BLaER1 (cell line): ENCODE measurements at regions not wholly inside any gene's neighbourhood (a gene's known extent, or its start where the extent isn't known, plus 50 kb on each side); places are given as distances from the start of the nearest gene placed in this dataset.
"Not testable (repeated sequence)": the region's sequence is repeated elsewhere in the genome, so short reads cannot be mapped to it uniquely, and the experiment has no call there.

Experiments
- H3K27ac ChIP-seq: shearing (Covaris generic); formaldehyde crosslinking; 2 replicates; pipeline ENCODE4 v1.8.1; 2022
- H3K27me3 ChIP-seq: shearing (Covaris generic); formaldehyde crosslinking; 2 replicates; pipeline ENCODE4 v1.8.1; 2022
- H3K36me3 ChIP-seq: shearing (Covaris generic); formaldehyde crosslinking; 2 replicates; pipeline ENCODE4 v1.8.1; 2022
- H3K4me1 ChIP-seq: shearing (Covaris generic); formaldehyde crosslinking; 2 replicates; pipeline ENCODE4 v1.8.1; 2022
- H3K4me2 ChIP-seq: shearing (Covaris generic); formaldehyde crosslinking; 2 replicates; pipeline ENCODE4 v1.8.1; 2022
- H3K4me3 ChIP-seq: shearing (Covaris generic); formaldehyde crosslinking; 2 replicates; pipeline ENCODE4 v1.8.1; 2022
- H3K9ac ChIP-seq: shearing (Covaris generic); formaldehyde crosslinking; 2 replicates; pipeline ENCODE4 v1.8.1; 2022
- H3K9me3 ChIP-seq: shearing (Covaris generic); formaldehyde crosslinking; 2 replicates; pipeline ENCODE4 v1.8.1; 2022
- H4K20me1 ChIP-seq: shearing (Covaris generic); formaldehyde crosslinking; 2 replicates; pipeline ENCODE4 v1.8.1; 2022
- Cebpa-rat ChIP-seq: shearing (Covaris generic); IDR thresholded peaks from 2 replicates; pipeline ENCODE4 v1.8.1; 2022

DNA sequence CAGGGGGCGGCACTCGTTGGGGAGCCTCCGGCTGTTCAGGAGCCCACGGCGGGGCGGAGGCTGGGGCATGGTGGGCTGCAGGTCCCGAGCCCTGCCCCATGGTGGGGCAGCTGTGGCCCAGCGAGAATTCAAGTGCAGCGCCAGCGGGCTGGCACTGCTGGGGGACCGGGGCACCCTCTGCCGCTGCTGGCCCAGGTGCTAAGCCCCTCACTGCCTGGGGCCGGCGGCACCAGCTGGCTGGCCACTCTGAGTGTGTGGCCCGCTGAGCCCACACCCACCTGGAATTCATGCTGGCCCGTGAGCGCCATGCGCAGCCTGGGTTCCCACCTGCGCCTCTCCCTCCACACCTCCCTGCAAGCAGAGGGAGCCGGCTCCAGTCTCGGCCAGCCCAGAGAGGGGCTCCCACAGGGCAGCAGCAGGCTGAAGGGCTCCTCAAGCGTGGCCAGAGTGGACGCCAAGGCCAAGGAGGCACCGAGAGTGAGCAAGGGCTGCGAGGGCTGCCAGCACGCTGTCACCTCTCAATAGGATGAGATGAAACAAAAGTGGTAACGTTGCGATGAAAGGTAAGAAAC is 464.9 kb downstream of the PCDH7 start:
- Histone ChIP-seq H3K4me3 (no peak overlapping the region), H3K4me2 (no peak overlapping the region), H3K4me1 (no peaks in the 10 kb centered on the region), H3K27ac (no peak overlapping the region), H3K36me3 (no peaks in the 10 kb centered on the region), H3K9ac (no peak overlapping the region), H3K9me3 (peaks cover 9% of the 10 kb centered on the region), H3K27me3 (no peaks in the 10 kb centered on the region), H4K20me1 (no peaks in the 10 kb centered on the region)
- TF ChIP-seq Cebpa-rat: no peak

DNA sequence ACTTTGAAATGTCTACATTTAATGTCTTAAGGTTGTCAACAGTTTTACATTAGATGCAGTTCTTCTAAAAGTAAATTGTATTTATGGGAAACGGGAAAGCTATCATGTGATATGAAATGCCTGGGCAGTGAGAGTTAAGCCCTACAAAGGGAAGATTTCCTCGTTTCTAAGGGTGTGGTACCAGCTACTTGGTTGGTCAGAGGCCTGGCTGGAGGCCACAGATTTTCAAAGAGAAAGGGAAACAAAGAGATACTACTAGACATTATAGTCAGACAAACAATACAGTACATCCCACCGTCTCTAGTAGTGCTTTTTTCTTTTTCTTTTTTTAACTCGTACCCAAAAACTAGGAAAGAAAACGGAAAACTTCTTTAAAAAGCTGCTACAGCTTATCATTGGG is 467.8 kb downstream of the PCDH7 start:
- TF ChIP-seq Cebpa-rat: no peak
- no peak overlapping the region for H3K4me2 ChIP-seq
- H3K27ac ChIP-seq: no peak overlapping the region
- H3K4me1 ChIP-seq: no peaks in the 10 kb centered on the region
- H3K36me3 ChIP-seq: no peaks in the 10 kb centered on the region
- no peaks in the 10 kb centered on the region for H3K27me3 ChIP-seq
- H3K4me3 ChIP-seq: no peak overlapping the region
- H3K9me3 ChIP-seq: peaks cover 9% of the 10 kb centered on the region
- no peaks in the 10 kb centered on the region for H4K20me1 ChIP-seq
- no peak overlapping the region for H3K9ac ChIP-seq

DNA sequence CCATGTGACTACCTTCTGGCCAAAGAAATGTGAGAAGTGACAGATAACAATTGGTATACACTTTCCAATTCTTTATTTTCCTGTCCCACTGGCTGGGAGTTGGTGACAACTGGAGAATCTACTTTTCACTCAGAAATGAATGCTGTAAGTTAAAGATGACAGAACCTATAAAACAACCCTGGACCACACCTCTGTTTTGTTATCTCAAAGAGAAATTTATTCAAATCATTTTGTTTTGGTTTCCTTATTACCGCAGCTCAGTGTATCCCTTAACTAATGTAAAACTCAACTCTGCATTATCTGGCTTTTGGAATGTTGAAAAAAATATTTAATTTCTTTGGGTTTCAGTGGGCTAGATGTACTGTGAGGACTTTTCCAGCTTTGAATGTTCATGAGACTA is 469.8 kb downstream of the PCDH7 start:
- Histone ChIP-seq H3K27me3 (no peaks in the 10 kb centered on the region), H3K9me3 (peaks cover 5% of the 10 kb centered on the region), H3K9ac (no peak overlapping the region), H3K4me2 (no peak overlapping the region), H4K20me1 (no peaks in the 10 kb centered on the region), H3K4me3 (no peak overlapping the region), H3K4me1 (no peaks in the 10 kb centered on the region), H3K36me3 (no peaks in the 10 kb centered on the region), H3K27ac (no peak overlapping the region)
- no peak for TF ChIP-seq Cebpa-rat

DNA sequence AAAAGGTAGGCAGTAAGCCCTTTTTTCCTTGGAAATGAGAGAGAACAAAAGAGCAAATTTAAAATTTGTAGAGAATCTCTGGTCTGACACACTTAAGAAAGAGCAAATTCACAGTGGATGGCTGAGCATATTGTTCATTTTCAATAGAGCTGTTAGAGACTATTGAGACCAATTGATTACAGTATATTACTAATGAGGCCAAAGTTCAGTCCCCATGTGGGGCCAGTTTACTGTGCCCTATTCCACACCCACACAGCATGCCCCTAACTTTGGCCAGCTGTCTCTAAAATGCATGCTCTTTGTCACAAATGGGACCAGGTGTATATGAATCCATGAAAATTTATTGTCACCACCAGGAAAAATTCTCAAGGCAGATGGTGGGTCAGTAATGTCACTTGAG is 470.5 kb downstream of the PCDH7 start:
- Histone ChIP-seq H4K20me1 (no peaks in the 10 kb centered on the region), H3K9me3 (no peaks in the 10 kb centered on the region), H3K4me1 (no peaks in the 10 kb centered on the region), H3K27me3 (no peaks in the 10 kb centered on the region), H3K4me2 (no peak overlapping the region), H3K9ac (no peak overlapping the region), H3K27ac (no peak overlapping the region), H3K4me3 (no peak overlapping the region), H3K36me3 (no peaks in the 10 kb centered on the region)
- no peak for TF ChIP-seq Cebpa-rat

DNA sequence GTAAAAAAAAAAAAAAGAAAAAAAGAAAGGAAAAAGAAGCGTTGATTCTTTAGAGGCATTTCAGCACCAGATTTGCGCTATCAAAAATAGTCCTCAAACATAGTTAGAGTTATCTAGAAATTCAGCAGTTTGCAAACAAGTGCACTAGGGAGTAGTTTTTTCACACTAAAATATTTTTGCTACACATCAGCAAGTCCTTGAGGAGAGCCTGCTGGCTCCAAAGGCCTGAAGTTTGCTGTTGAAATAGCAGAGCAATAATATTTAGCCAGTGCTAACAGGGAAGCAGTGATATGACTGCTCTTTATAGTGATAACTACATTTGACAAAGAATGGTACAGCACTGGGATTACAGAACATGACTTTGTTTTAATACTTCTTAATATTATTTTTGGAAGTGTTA is 472.2 kb downstream of the PCDH7 start:
- H3K9me3 ChIP-seq: no peaks in the 10 kb centered on the region
- no peaks in the 10 kb centered on the region for H3K27me3 ChIP-seq
- no peak overlapping the region for H3K27ac ChIP-seq
- H3K4me3 ChIP-seq: no peak overlapping the region
- TF ChIP-seq Cebpa-rat: no peak
- no peak overlapping the region for H3K9ac ChIP-seq
- H3K4me2 ChIP-seq: no peak overlapping the region
- no peaks in the 10 kb centered on the region for H4K20me1 ChIP-seq
- H3K4me1 ChIP-seq: no peaks in the 10 kb centered on the region
- no peaks in the 10 kb centered on the region for H3K36me3 ChIP-seq

DNA sequence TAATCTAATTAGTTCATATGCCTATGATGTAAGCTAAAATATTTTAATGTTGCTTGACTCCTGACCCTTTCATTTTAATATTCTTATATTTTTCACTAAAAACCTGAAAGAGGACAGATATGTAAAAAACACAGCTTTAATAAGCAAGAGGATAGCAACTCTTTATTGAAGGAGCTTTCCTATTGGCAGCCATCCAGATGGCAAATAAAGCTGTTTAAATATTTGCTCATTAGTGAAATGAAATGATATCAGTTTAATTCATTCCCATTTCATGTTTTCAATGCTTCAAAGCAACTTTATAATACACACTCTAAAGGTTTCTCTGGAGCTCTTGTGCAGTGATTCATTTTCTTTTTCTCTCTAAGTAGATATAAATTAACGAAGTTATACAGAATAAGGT is 473.4 kb downstream of the PCDH7 start:
- peaks cover 9% of the 10 kb centered on the region for H3K9me3 ChIP-seq
- H3K4me2 ChIP-seq: no peak overlapping the region
- TF ChIP-seq Cebpa-rat: no peak
- H4K20me1 ChIP-seq: no peaks in the 10 kb centered on the region
- no peak overlapping the region for H3K4me3 ChIP-seq
- no peak overlapping the region for H3K9ac ChIP-seq
- H3K36me3 ChIP-seq: no peaks in the 10 kb centered on the region
- no peak overlapping the region for H3K27ac ChIP-seq
- H3K27me3 ChIP-seq: no peaks in the 10 kb centered on the region
- H3K4me1 ChIP-seq: no peaks in the 10 kb centered on the region

DNA sequence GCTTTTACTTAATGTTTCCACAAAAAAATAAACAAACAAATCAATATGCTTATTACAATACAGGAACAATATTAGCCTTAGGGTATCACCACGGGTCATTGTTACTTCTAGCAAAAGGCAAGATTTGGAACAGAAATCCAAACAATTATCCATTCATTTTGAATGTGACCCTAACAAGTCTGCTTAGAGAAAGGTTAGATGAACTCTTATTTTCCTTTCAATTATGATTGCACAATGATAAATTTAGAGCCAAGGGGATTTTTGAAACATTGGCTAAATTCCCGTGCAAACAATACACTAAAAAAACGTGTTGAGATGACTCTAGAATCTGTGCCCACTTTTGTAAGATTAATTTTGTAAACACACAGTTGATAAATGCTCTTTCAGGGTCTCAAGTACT is 474.7 kb downstream of the PCDH7 start:
- Histone ChIP-seq H3K4me3 (no peak overlapping the region), H3K9me3 (peaks cover 22% of the 10 kb centered on the region), H4K20me1 (no peaks in the 10 kb centered on the region), H3K4me1 (no peaks in the 10 kb centered on the region), H3K27me3 (no peaks in the 10 kb centered on the region), H3K36me3 (no peaks in the 10 kb centered on the region), H3K9ac (no peak overlapping the region), H3K4me2 (no peak overlapping the region), H3K27ac (no peak overlapping the region)
- TF ChIP-seq Cebpa-rat: no peak

DNA sequence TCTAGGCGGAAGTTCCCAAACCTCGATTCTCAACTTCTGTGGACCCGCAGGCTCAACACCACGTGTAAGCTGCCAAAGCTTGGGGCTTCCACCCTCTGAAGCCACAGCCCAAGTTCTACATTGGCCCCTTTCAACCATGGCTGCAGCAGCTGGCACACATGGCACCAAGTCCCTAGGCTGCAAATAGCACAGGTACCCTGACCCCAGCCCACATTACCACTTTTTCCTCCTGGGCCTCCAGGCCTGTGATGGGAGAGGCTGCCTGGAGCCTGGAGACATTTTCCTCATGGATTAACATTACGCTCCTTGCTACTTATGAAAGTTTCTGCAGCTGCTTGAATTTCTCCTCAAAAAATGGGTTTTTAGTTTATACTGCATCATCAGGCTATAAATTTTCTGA is 479.5 kb downstream of the PCDH7 start:
- H4K20me1 ChIP-seq: no peaks in the 10 kb centered on the region
- H3K9ac ChIP-seq: no peak overlapping the region
- no peaks in the 10 kb centered on the region for H3K27me3 ChIP-seq
- no peak overlapping the region for H3K4me3 ChIP-seq
- no peak overlapping the region for H3K4me2 ChIP-seq
- no peaks in the 10 kb centered on the region for H3K4me1 ChIP-seq
- no peaks in the 10 kb centered on the region for H3K36me3 ChIP-seq
- H3K9me3 ChIP-seq: peaks cover 33% of the 10 kb centered on the region
- no peak overlapping the region for H3K27ac ChIP-seq
- no peak for TF ChIP-seq Cebpa-rat

DNA sequence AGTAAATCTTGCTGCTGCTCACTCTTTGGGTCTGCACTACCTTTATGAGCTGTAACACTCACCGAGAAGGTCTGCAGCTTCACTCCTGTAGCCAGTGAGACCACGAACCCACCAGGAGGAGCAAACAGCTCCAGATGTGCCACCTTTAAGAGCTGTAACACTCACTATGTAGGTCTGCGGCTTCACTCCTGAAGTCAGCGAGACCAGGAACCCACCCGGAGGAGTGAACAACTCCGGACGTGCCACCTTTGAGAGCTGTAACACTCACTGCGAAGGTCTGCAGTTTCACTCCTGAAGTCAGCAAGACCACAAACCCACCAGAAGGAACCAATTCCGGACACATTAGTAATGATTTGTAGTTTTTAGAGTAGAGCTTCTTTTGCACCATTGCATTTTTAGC is 481.9 kb downstream of the PCDH7 start:
- H3K27me3 ChIP-seq, H3K4me3 ChIP-seq: not testable (repeated sequence)

DNA sequence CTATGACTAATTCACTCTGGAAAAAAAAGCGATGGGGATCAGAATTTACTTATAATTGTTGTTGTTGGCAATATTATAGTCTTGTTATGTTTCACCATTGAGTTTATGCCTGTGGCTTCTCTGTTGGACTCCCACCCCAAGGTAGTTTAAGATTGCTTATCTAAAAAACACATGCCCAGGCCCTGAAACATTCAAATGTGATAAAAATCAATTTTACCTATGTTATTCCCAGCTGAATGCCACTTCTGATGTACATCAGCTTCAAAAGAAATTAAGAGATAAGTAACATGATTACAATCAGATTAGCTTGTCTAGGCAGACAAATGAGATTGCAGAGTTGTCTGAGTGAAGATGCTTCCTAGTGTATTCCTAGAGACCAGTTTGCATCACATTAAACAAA is 484.7 kb downstream of the PCDH7 start:
- Histone ChIP-seq H3K27ac (no peak overlapping the region), H3K4me1 (no peaks in the 10 kb centered on the region), H3K9ac (no peak overlapping the region), H3K4me3 (no peak overlapping the region), H4K20me1 (no peaks in the 10 kb centered on the region), H3K36me3 (no peaks in the 10 kb centered on the region), H3K4me2 (no peak overlapping the region), H3K27me3 (no peaks in the 10 kb centered on the region), H3K9me3 (peaks cover 11% of the 10 kb centered on the region)
- no peak for TF ChIP-seq Cebpa-rat

More for the DNA sequence above, 481.9 kb downstream of the PCDH7 start:
- H3K9ac ChIP-seq, H3K36me3 ChIP-seq, H3K27ac ChIP-seq, H3K4me1 ChIP-seq, H3K4me2 ChIP-seq, H4K20me1 ChIP-seq: not testable (repeated sequence)
- H3K9me3 ChIP-seq: peaks cover 33% of the 10 kb centered on the region

DNA sequence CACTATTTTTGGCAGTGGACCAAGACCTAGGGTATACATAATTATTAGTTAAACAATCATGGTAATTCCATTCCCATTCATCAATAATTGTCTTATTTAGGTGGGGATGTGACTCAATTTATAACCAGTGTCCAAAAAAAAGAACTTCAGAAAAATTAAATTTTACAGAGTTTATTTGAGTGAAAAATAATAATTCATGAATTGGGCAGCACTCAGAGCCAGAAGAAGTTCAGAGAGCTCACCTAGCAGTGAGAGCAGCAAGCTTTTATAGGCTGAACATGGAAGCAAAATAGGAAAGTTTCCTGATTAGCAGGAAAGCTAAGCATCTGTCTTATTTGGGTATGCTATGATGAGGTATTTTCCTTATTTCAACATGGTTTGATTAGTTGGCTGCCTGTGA is 500.8 kb downstream of the PCDH7 start:
- Histone ChIP-seq H3K4me1 (no peaks in the 10 kb centered on the region), H3K27ac (no peak overlapping the region), H3K27me3 (no peaks in the 10 kb centered on the region), H3K9ac (no peak overlapping the region), H3K36me3 (no peaks in the 10 kb centered on the region), H3K4me2 (no peak overlapping the region), H4K20me1 (no peaks in the 10 kb centered on the region), H3K4me3 (no peak overlapping the region), H3K9me3 (no peaks in the 10 kb centered on the region)
- TF ChIP-seq Cebpa-rat: no peak
